H1 (cell line): ENCODE measurements at regions not wholly inside any gene's neighbourhood (a gene's known extent, or its start where the extent isn't known, plus 50 kb on each side); places are given as distances from the start of the nearest gene placed in this dataset.

Experiments
- CTCF ChIA-PET: fragments of 300-600 bp; sonication (Branson Sonifier 250); formaldehyde crosslinking; loops from one replicate; lab custom pipeline; 2021; ENCODE audit not compliant: partially characterized antibody; lab: Charles Lee
- POLR2A ChIA-PET: fragments of 300-600 bp; sonication (Branson Sonifier 250); formaldehyde crosslinking; loops from one replicate; lab custom pipeline; 2021; ENCODE audit warnings: inconsistent platforms; ENCODE audit not compliant: partially characterized antibody; lab: Charles Lee
- DNase-seq, 2 experiments: peaks; one replicate each; pipeline versions ENCODE4 v3.0.0 to v3.0.0-alpha.2; 2010 to 2022; ENCODE audit warnings: low spot score in 2 of 2, low read depth in 1 of 2, mixed read lengths in 1 of 2
- FAIRE-seq: peaks from 2 replicates; lab custom pipeline; 2011; peaks lifted over from hg19 to GRCh38; lab: Jason Lieb, UNC
- H2AFZ ChIP-seq: 2 replicates; pipeline ENCODE4 v1.8.1; 2012; ENCODE audit warnings: low read length, inconsistent platforms
- H2AK5ac ChIP-seq: 2 replicates; pipeline ENCODE4 v1.6.1; 2013; ENCODE audit warnings: low read depth, low read length
- H2BK120ac ChIP-seq: replicated peaks from 2 replicates; pipeline ENCODE3; 2013; ENCODE audit warnings: low read depth, low read length, inconsistent platforms
- H2BK12ac ChIP-seq: 2 replicates; pipeline ENCODE4 v1.6.1; 2013; ENCODE audit warnings: low read depth, low read length
- H2BK15ac ChIP-seq: 2 replicates; pipeline ENCODE4 v1.6.1; 2013; ENCODE audit warnings: low read length
- H2BK20ac ChIP-seq: 2 replicates; pipeline ENCODE4 v1.6.1; 2013; ENCODE audit warnings: low read length
- H2BK5ac ChIP-seq: 2 replicates; pipeline ENCODE4 v1.6.1; 2013; ENCODE audit warnings: low read depth, low read length
- H3K14ac ChIP-seq: 2 replicates; pipeline ENCODE4 v1.6.1; 2013; ENCODE audit warnings: inconsistent platforms; ENCODE audit not compliant: insufficient read length
- H3K18ac ChIP-seq: 2 replicates; pipeline ENCODE4 v1.6.1; 2013; ENCODE audit warnings: low read length; ENCODE audit errors: extremely low read depth
- H3K23ac ChIP-seq: 2 replicates; pipeline ENCODE4 v1.6.1; 2013; ENCODE audit warnings: inconsistent platforms; ENCODE audit not compliant: insufficient read length
- H3K23me2 ChIP-seq: 2 replicates; pipeline ENCODE4 v1.6.1; 2013; ENCODE audit warnings: low read depth, low read length
- H3K27ac ChIP-seq: 2 replicates; pipeline ENCODE4 v1.6.1; 2011; ENCODE audit warnings: low read depth, low read length, inconsistent platforms
- H3K27me3 ChIP-seq, 4 experiments: replicated peaks in 1 of 4; 1 replicate in 1 of 4; 2 replicates in 3 of 4; pipeline versions ENCODE4 v1.6.1 to v1.8.1; 2011 to 2013; ENCODE audit warnings: low read length in 3 of 4, mild to moderate bottlenecking in 3 of 4, inconsistent platforms in 2 of 4, mixed read lengths in 2 of 4, moderate library complexity in 1 of 4; ENCODE audit not compliant: control insufficient read depth in 3 of 4, insufficient read depth in 3 of 4; ENCODE audit errors: extremely low read depth in 1 of 4
- H3K36me3 ChIP-seq, 4 experiments: 2 replicates each; pipeline versions ENCODE4 v1.6.1 to v1.8.1; 2011 to 2013; ENCODE audit warnings: mild to moderate bottlenecking in 4 of 4, low read length in 3 of 4, moderate library complexity in 2 of 4, control low read depth in 1 of 4, inconsistent platforms in 1 of 4; ENCODE audit not compliant: insufficient read depth in 4 of 4, control insufficient read depth in 2 of 4
- H3K4ac ChIP-seq: replicated peaks from 2 replicates; pipeline ENCODE3; 2013; ENCODE audit warnings: low read length, low read depth, mixed read lengths, inconsistent platforms; ENCODE audit not compliant: insufficient read length
- H3K4me1 ChIP-seq, 4 experiments: replicated peaks in 1 of 4; 1 replicate in 1 of 4; 2 replicates in 3 of 4; pipeline versions ENCODE4 v1.6.1 to v1.8.1; 2011 to 2013; ENCODE audit warnings: low read length in 3 of 4, inconsistent platforms in 2 of 4, mixed read lengths in 1 of 4; ENCODE audit not compliant: insufficient read depth in 4 of 4, control insufficient read depth in 3 of 4
- H3K4me2 ChIP-seq, 2 experiments: 2 replicates each; pipeline versions ENCODE4 v1.6.1 to v1.8.1; 2011 to 2013; ENCODE audit warnings: low read depth in 2 of 2, low read length in 2 of 2, control low read depth in 1 of 2, inconsistent platforms in 1 of 2, mild to moderate bottlenecking in 1 of 2; ENCODE audit not compliant: insufficient read depth in 1 of 2
- H3K4me3 ChIP-seq, 4 experiments: fragments of 200-600, 300-600 bp in 1 of 4; sonication (generic), shearing (Covaris generic), sonication (Bioruptor Twin) in 1 of 4; 2 replicates each; pipeline versions ENCODE4 v1.5.1 to v1.8.1; 2011 to 2016; ENCODE audit warnings: low read length in 4 of 4, low read depth in 3 of 4, control low read depth in 2 of 4, inconsistent platforms in 2 of 4, mild to moderate bottlenecking in 2 of 4, mixed read lengths in 1 of 4, moderate library complexity in 1 of 4; ENCODE audit not compliant: insufficient read depth in 2 of 4; ENCODE audit errors: extremely low read depth in 1 of 4
- H3K56ac ChIP-seq: replicated peaks from 2 replicates; pipeline ENCODE3; 2013; ENCODE audit warnings: low read depth, mild to moderate bottlenecking, mixed read lengths, low read length, inconsistent platforms; ENCODE audit not compliant: insufficient read length
- H3K79me1 ChIP-seq: 2 replicates; pipeline ENCODE4 v1.6.1; 2013; ENCODE audit warnings: low read depth, low read length, control low read depth
- H3K79me2 ChIP-seq, 2 experiments: 2 replicates each; pipeline versions ENCODE4 v1.6.1 to v1.8.1; 2012 to 2013; ENCODE audit warnings: low read length in 2 of 2, mild to moderate bottlenecking in 2 of 2, inconsistent platforms in 1 of 2; ENCODE audit not compliant: insufficient read depth in 2 of 2, control insufficient read depth in 1 of 2
- H3K9ac ChIP-seq, 4 experiments: replicated peaks in 1 of 4; 1 replicate in 1 of 4; 2 replicates in 3 of 4; pipeline versions ENCODE4 v1.6.1 to v1.8.1; 2011 to 2013; ENCODE audit warnings: low read depth in 3 of 4, low read length in 3 of 4, control low read depth in 2 of 4, mild to moderate bottlenecking in 2 of 4, moderate library complexity in 2 of 4, inconsistent platforms in 1 of 4; ENCODE audit errors: extremely low read depth in 1 of 4
- H3K9me3 ChIP-seq, 2 experiments: 2 replicates each; pipeline versions ENCODE4 v1.6.1 to v1.8.1; 2012 to 2013; ENCODE audit warnings: mild to moderate bottlenecking in 2 of 2, moderate library complexity in 2 of 2, control low read depth in 1 of 2, inconsistent platforms in 1 of 2, low read depth in 1 of 2, low read length in 1 of 2, mixed read lengths in 1 of 2; ENCODE audit not compliant: insufficient read depth in 2 of 2
- H4K20me1 ChIP-seq, 2 experiments: replicated peaks in 1 of 2; 2 replicates each; pipeline versions ENCODE3 to v1.8.1; 2011 to 2013; ENCODE audit warnings: inconsistent platforms in 2 of 2, low read length in 2 of 2, mild to moderate bottlenecking in 1 of 2; ENCODE audit not compliant: insufficient read depth in 2 of 2, control insufficient read depth in 1 of 2
- H4K5ac ChIP-seq: 2 replicates; pipeline ENCODE4 v1.6.1; 2013; ENCODE audit warnings: low read length, low read depth, mixed read lengths, inconsistent platforms; ENCODE audit not compliant: insufficient read length
- H4K8ac ChIP-seq: 2 replicates; pipeline ENCODE4 v1.8.0; 2013; ENCODE audit warnings: mild to moderate bottlenecking, moderate library complexity, low read length, inconsistent platforms; ENCODE audit not compliant: insufficient read depth; ENCODE audit errors: extremely low read depth
- H4K91ac ChIP-seq: replicated peaks from 2 replicates; pipeline ENCODE3; 2013; ENCODE audit warnings: low read length, mixed read lengths, inconsistent platforms; ENCODE audit not compliant: insufficient read length
- BCL11A ChIP-seq, 2 experiments: IDR thresholded peaks; one replicate each; pipeline ENCODE4 v1.6.1; 2011; ENCODE audit warnings: low read depth in 2 of 2, low read length in 2 of 2, mild to moderate bottlenecking in 2 of 2
- CHD2 ChIP-seq: IDR thresholded peaks from 2 replicates; pipeline ENCODE4 v1.6.1; 2012; ENCODE audit warnings: low read length, improper control_type of control experiment
- KDM5A ChIP-seq: fragments of 200-600 bp; IDR thresholded peaks from 2 replicates; pipeline ENCODE4 v1.7.1; 2012; ENCODE audit warnings: mild to moderate bottlenecking, low read length, inconsistent platforms, mixed read lengths
- NRF1 ChIP-seq: IDR thresholded peaks from 2 replicates; pipeline ENCODE4 v1.6.1; 2011; ENCODE audit warnings: mild to moderate bottlenecking, low read depth, low read length, improper control_type of control experiment
- POLR2A ChIP-seq, 2 experiments: IDR thresholded peaks; 1 replicate in 1 of 2; 2 replicates in 1 of 2; pipeline ENCODE4 v1.6.1; 2011; ENCODE audit warnings: low read depth in 2 of 2, low read length in 2 of 2, mild to moderate bottlenecking in 2 of 2; ENCODE audit errors: control extremely low read depth in 1 of 2
- USF2 ChIP-seq: IDR thresholded peaks from 2 replicates; pipeline ENCODE4 v1.6.1; 2011; ENCODE audit warnings: low read length, improper control_type of control experiment
- WGBS, 2 experiments: shearing (Covaris generic) in 1 of 2; methylation state at CpG; one replicate each; pipeline versions ENCODE4 v1.1.6 to v1.1.7; 2013 to 2015; ENCODE audit warnings: low lambda C conversion rate in 2 of 2, mixed read lengths in 2 of 2, inconsistent platforms in 1 of 2, low coverage in 1 of 2, missing lambda C conversion rate in 1 of 2; ENCODE audit not compliant: insufficient replicate concordance in 2 of 2, insufficient coverage in 1 of 2, insufficient read length in 1 of 2; ENCODE audit errors: extremely low coverage in 1 of 2, missing lambda C conversion rate in 1 of 2; 5-methylcytosine and 5-hydroxymethylcytosine counted together

GRCh38 chr6:105649192-105649591 lies 246.3 kb upstream of the PREP start:
- no peak overlapping the region for H3K4me3 ChIP-seq
- no peak overlapping the region for H4K91ac ChIP-seq
- no peaks in the 10 kb centered on the region for H3K79me1 ChIP-seq
- peaks cover 0 to 3% (median 0%) of the 10 kb centered on the region in 4 experiments; a peak in 1 of 7 replicates for H3K4me1 ChIP-seq
- H2BK15ac ChIP-seq, result no peak overlapping the region
- H3K9me3 ChIP-seq, result no peaks in the 10 kb centered on the region
- H3K4me2 ChIP-seq, result no peak overlapping the region
- no peaks in the 10 kb centered on the region for H3K23me2 ChIP-seq
- FAIRE-seq, result no peak
- no peak overlapping the region; a peak in 1 of 7 replicates for H3K9ac ChIP-seq
- H2AK5ac ChIP-seq, result no peak overlapping the region
- no peak for DNase-seq
- no peak overlapping the region for H3K56ac ChIP-seq
- no peaks in the 10 kb centered on the region for H3K36me3 ChIP-seq
- H3K79me2 ChIP-seq, result no peaks in the 10 kb centered on the region
- TF ChIP-seq POLR2A (IDR thresholded peaks at IDR 0.05; ENCODE audit: control extremely low read depth in 1 of 2, low read depth in 2 of 2, low read length in 2 of 2) (no peak), BCL11A (IDR thresholded peaks at IDR 0.05; ENCODE audit: low read depth in 2 of 2, low read length in 2 of 2) (no peak), KDM5A (no peak), CHD2 (no peak), USF2 (no peak), NRF1 (no peak)
- H4K5ac ChIP-seq, result no peak overlapping the region
- H2BK20ac ChIP-seq, result no peak overlapping the region
- no peak overlapping the region for H3K4ac ChIP-seq
- H2BK5ac ChIP-seq, result no peak overlapping the region
- no peak overlapping the region for H2BK120ac ChIP-seq
- H3K27me3 ChIP-seq, result no peaks in the 10 kb centered on the region
- WGBS, 2 experiments, result 73% methylated on average over 1 of the region's 1 CpG; no CpG with 5 or more reads in 1 of the 2 experiments
- no peak overlapping the region for H3K27ac ChIP-seq
- H2AFZ ChIP-seq, result no peak overlapping the region
- H3K18ac ChIP-seq, result no peak overlapping the region
- no peak overlapping the region for H2BK12ac ChIP-seq
- no peaks in the 10 kb centered on the region for H4K20me1 ChIP-seq
- H3K14ac ChIP-seq, result no peak overlapping the region
- H3K23ac ChIP-seq, result no peak overlapping the region
- ChIA-PET POLR2A (interaction anchor here (0.6 kb wide), 1 partner anchor 150 kb away, joined by 4 read pairs; no protein-coding TSS in a partner anchor), CTCF (interaction anchor here (0.7 to 1.9 kb wide), 4 partner anchors 9 to 186 kb away, joined by 3 to 7 read pairs (median 4); no protein-coding TSS in a partner anchor)
- H4K8ac ChIP-seq, result no peak overlapping the region
